ENCODE measurements at regions not wholly inside any gene's neighbourhood (a gene's known extent, or its start where the extent isn't known, plus 50 kb on each side); places are given as distances from the start of the nearest gene placed in this dataset.
A peak's percentile ranks its signal among the peaks of the same experiment; 100 is the strongest.

- Histone ChIP-seq H3K27ac (ENCODE audit: low read depth, low read length) (no peak overlapping the region), H3K9me3 (ENCODE audit: control insufficient read depth, insufficient read depth, low read length) (no peaks in the 10 kb centered on the region), H3K4me3 (ENCODE audit: low read depth, low read length) (no peak overlapping the region), H3K4me1 (ENCODE audit: control insufficient read depth, insufficient read depth, low read length) (peaks cover 3% of the 10 kb centered on the region), H3K27me3 (ENCODE audit: control insufficient read depth, insufficient read depth, low read length) (no peaks in the 10 kb centered on the region), H3K36me3 (ENCODE audit: control insufficient read depth, insufficient read depth, low read length) (no peaks in the 10 kb centered on the region)
- no peak for DNase-seq (ENCODE audit: low read depth in 4 of 6, low spot score in 6 of 6)
- WGBS (ENCODE audit: insufficient coverage) = 16% methylated on average over 2 of the region's 4 CpGs
These were observed 380.0 kb downstream of the KLF12 start for GRCh38 chr13:73754241-73754640.

GRCh38 chr13:73751290-73751689 is 382.9 kb downstream of the KLF12 start:
- Histone ChIP-seq H3K9me3 (ENCODE audit: control insufficient read depth, insufficient read depth, low read length) (no peaks in the 10 kb centered on the region), H3K36me3 (ENCODE audit: control insufficient read depth, insufficient read depth, low read length) (no peaks in the 10 kb centered on the region), H3K27me3 (ENCODE audit: control insufficient read depth, insufficient read depth, low read length) (no peaks in the 10 kb centered on the region), H3K27ac (ENCODE audit: low read depth, low read length) (no peak overlapping the region), H3K4me1 (ENCODE audit: control insufficient read depth, insufficient read depth, low read length) (peaks cover 3% of the 10 kb centered on the region), H3K4me3 (ENCODE audit: low read depth, low read length) (no peak overlapping the region)
- WGBS (ENCODE audit: insufficient coverage) = 89% methylated on average over 2 of the region's 3 CpGs
- DNase-seq (ENCODE audit: low read depth in 4 of 6, low spot score in 6 of 6) = no peak

- no peaks in the 10 kb centered on the region for H3K4me1 ChIP-seq (ENCODE audit: control insufficient read depth, insufficient read depth, low read length)
- no peaks in the 10 kb centered on the region for H3K36me3 ChIP-seq (ENCODE audit: control insufficient read depth, insufficient read depth, low read length)
- H3K4me3 ChIP-seq (ENCODE audit: low read depth, low read length) = no peak overlapping the region
- no peak for DNase-seq (ENCODE audit: low read depth in 4 of 6, low spot score in 6 of 6)
- H3K27ac ChIP-seq (ENCODE audit: low read depth, low read length) = no peak overlapping the region
- WGBS (ENCODE audit: insufficient coverage) = 100% methylated on average over 1 of the region's 1 CpG
- H3K9me3 ChIP-seq (ENCODE audit: control insufficient read depth, insufficient read depth, low read length) = no peaks in the 10 kb centered on the region
- no peaks in the 10 kb centered on the region for H3K27me3 ChIP-seq (ENCODE audit: control insufficient read depth, insufficient read depth, low read length)
These were observed 385.8 kb downstream of the KLF12 start for GRCh38 chr13:73748404-73748803.

- Histone ChIP-seq H3K27me3 (ENCODE audit: control insufficient read depth, insufficient read depth, low read length) (no peaks in the 10 kb centered on the region), H3K36me3 (ENCODE audit: control insufficient read depth, insufficient read depth, low read length) (no peaks in the 10 kb centered on the region), H3K27ac (ENCODE audit: low read depth, low read length) (no peak overlapping the region), H3K9me3 (ENCODE audit: control insufficient read depth, insufficient read depth, low read length) (no peaks in the 10 kb centered on the region), H3K4me3 (ENCODE audit: low read depth, low read length) (no peak overlapping the region), H3K4me1 (ENCODE audit: control insufficient read depth, insufficient read depth, low read length) (peaks cover 3% of the 10 kb centered on the region)
- no peak for DNase-seq (ENCODE audit: low read depth in 4 of 6, low spot score in 6 of 6)
- WGBS (ENCODE audit: insufficient coverage) = no CpG with 5 or more reads among the region's 2 CpGs
These were observed 389.0 kb downstream of the KLF12 start for GRCh38 chr13:73745190-73745589.

GRCh38 chr13:73742982-73743381 is 391.2 kb downstream of the KLF12 start:
- WGBS (ENCODE audit: insufficient coverage) = no CpG with 5 or more reads among the region's 4 CpGs
- H3K36me3 ChIP-seq (ENCODE audit: control insufficient read depth, insufficient read depth, low read length) = no peaks in the 10 kb centered on the region
- H3K27ac ChIP-seq (ENCODE audit: low read depth, low read length) = no peak overlapping the region
- H3K27me3 ChIP-seq (ENCODE audit: control insufficient read depth, insufficient read depth, low read length) = no peaks in the 10 kb centered on the region
- DNase-seq (ENCODE audit: low read depth in 4 of 6, low spot score in 6 of 6) = peak in 1 of 6 donors; percentile 31
- peaks cover 3% of the 10 kb centered on the region for H3K4me1 ChIP-seq (ENCODE audit: control insufficient read depth, insufficient read depth, low read length)
- H3K9me3 ChIP-seq (ENCODE audit: control insufficient read depth, insufficient read depth, low read length) = no peaks in the 10 kb centered on the region
- no peak overlapping the region for H3K4me3 ChIP-seq (ENCODE audit: low read depth, low read length)

GRCh38 chr13:73741742-73742141 is 392.5 kb downstream of the KLF12 start:
- Histone ChIP-seq H3K4me3 (ENCODE audit: low read depth, low read length) (no peak overlapping the region), H3K36me3 (ENCODE audit: control insufficient read depth, insufficient read depth, low read length) (no peaks in the 10 kb centered on the region), H3K9me3 (ENCODE audit: control insufficient read depth, insufficient read depth, low read length) (no peaks in the 10 kb centered on the region), H3K27me3 (ENCODE audit: control insufficient read depth, insufficient read depth, low read length) (no peaks in the 10 kb centered on the region), H3K4me1 (ENCODE audit: control insufficient read depth, insufficient read depth, low read length) (peaks cover 3% of the 10 kb centered on the region), H3K27ac (ENCODE audit: low read depth, low read length) (peak overlapping the region; percentile 68)
- 33% methylated on average over 1 of the region's 3 CpGs for WGBS (ENCODE audit: insufficient coverage)
- DNase-seq (ENCODE audit: low read depth in 4 of 6, low spot score in 6 of 6) = no peak

GRCh38 chr13:73741111-73741510 is 393.1 kb downstream of the KLF12 start:
- Histone ChIP-seq H3K9me3 (ENCODE audit: control insufficient read depth, insufficient read depth, low read length) (no peaks in the 10 kb centered on the region), H3K27ac (ENCODE audit: low read depth, low read length) (peak overlapping the region; percentile 68), H3K27me3 (ENCODE audit: control insufficient read depth, insufficient read depth, low read length) (no peaks in the 10 kb centered on the region), H3K4me3 (ENCODE audit: low read depth, low read length) (no peak overlapping the region), H3K36me3 (ENCODE audit: control insufficient read depth, insufficient read depth, low read length) (no peaks in the 10 kb centered on the region), H3K4me1 (ENCODE audit: control insufficient read depth, insufficient read depth, low read length) (peaks cover 3% of the 10 kb centered on the region)
- peak in 1 of 6 donors; percentile 29 for DNase-seq (ENCODE audit: low read depth in 4 of 6, low spot score in 6 of 6)
- 51% methylated on average over 4 of the region's 8 CpGs for WGBS (ENCODE audit: insufficient coverage)

- peaks cover 3% of the 10 kb centered on the region for H3K4me1 ChIP-seq (ENCODE audit: control insufficient read depth, insufficient read depth, low read length)
- H3K4me3 ChIP-seq (ENCODE audit: low read depth, low read length) = no peak overlapping the region
- no peaks in the 10 kb centered on the region for H3K27me3 ChIP-seq (ENCODE audit: control insufficient read depth, insufficient read depth, low read length)
- peak overlapping the region; percentile 68 for H3K27ac ChIP-seq (ENCODE audit: low read depth, low read length)
- no peaks in the 10 kb centered on the region for H3K9me3 ChIP-seq (ENCODE audit: control insufficient read depth, insufficient read depth, low read length)
- no peaks in the 10 kb centered on the region for H3K36me3 ChIP-seq (ENCODE audit: control insufficient read depth, insufficient read depth, low read length)
- 31% methylated on average over 3 of the region's 5 CpGs for WGBS (ENCODE audit: insufficient coverage)
- DNase-seq (ENCODE audit: low read depth in 4 of 6, low spot score in 6 of 6) = peak in 2 of 6 donors; percentile 61 to 73
These were observed 393.5 kb downstream of the KLF12 start for GRCh38 chr13:73740666-73741065.

GRCh38 chr13:73739394-73739793 is 394.8 kb downstream of the KLF12 start:
- DNase-seq (ENCODE audit: low read depth in 4 of 6, low spot score in 6 of 6) = no peak
- no peak overlapping the region for H3K4me3 ChIP-seq (ENCODE audit: low read depth, low read length)
- H3K9me3 ChIP-seq (ENCODE audit: control insufficient read depth, insufficient read depth, low read length) = no peaks in the 10 kb centered on the region
- no peaks in the 10 kb centered on the region for H3K27me3 ChIP-seq (ENCODE audit: control insufficient read depth, insufficient read depth, low read length)
- no peak overlapping the region for H3K27ac ChIP-seq (ENCODE audit: low read depth, low read length)
- H3K4me1 ChIP-seq (ENCODE audit: control insufficient read depth, insufficient read depth, low read length) = peaks cover 3% of the 10 kb centered on the region
- no peaks in the 10 kb centered on the region for H3K36me3 ChIP-seq (ENCODE audit: control insufficient read depth, insufficient read depth, low read length)
- WGBS (ENCODE audit: insufficient coverage) = no CpG with 5 or more reads among the region's 1 CpG

GRCh38 chr13:73738626-73739025 is 395.6 kb downstream of the KLF12 start:
- H3K36me3 ChIP-seq (ENCODE audit: control insufficient read depth, insufficient read depth, low read length) = no peaks in the 10 kb centered on the region
- no peak overlapping the region for H3K27ac ChIP-seq (ENCODE audit: low read depth, low read length)
- peaks cover 3% of the 10 kb centered on the region for H3K4me1 ChIP-seq (ENCODE audit: control insufficient read depth, insufficient read depth, low read length)
- WGBS (ENCODE audit: insufficient coverage) = 94% methylated on average over 5 of the region's 5 CpGs
- no peaks in the 10 kb centered on the region for H3K27me3 ChIP-seq (ENCODE audit: control insufficient read depth, insufficient read depth, low read length)
- no peak for DNase-seq (ENCODE audit: low read depth in 4 of 6, low spot score in 6 of 6)
- H3K9me3 ChIP-seq (ENCODE audit: control insufficient read depth, insufficient read depth, low read length) = no peaks in the 10 kb centered on the region
- no peak overlapping the region for H3K4me3 ChIP-seq (ENCODE audit: low read depth, low read length)

All from spinal cord (tissue), 9 donors.